AG09309 (cell line): ENCODE measurements at regions not wholly inside any gene's neighbourhood (a gene's known extent, or its start where the extent isn't known, plus 50 kb on each side); places are given as distances from the start of the nearest gene placed in this dataset.

Source experiments
- DNase-seq: peaks from one replicate; pipeline ENCODE4 v3.0.0-alpha.2; 2010; ENCODE audit warnings: low read depth
- H3K4me3 ChIP-seq: 2 replicates; pipeline ENCODE4 v1.5.1; 2011; ENCODE audit warnings: mild to moderate bottlenecking, low read depth, low read length, moderate library complexity; ENCODE audit not compliant: control insufficient read depth
- TF ChIP-seq, protein P1 (sequence below): IDR thresholded peaks from 2 replicates; pipeline ENCODE4 v1.5.1; 2011; ENCODE audit warnings: mild to moderate bottlenecking, low read depth, low read length, inconsistent platforms; ENCODE audit not compliant: insufficient read depth, control insufficient read depth; ENCODE audit errors: missing control alignments

DNA sequence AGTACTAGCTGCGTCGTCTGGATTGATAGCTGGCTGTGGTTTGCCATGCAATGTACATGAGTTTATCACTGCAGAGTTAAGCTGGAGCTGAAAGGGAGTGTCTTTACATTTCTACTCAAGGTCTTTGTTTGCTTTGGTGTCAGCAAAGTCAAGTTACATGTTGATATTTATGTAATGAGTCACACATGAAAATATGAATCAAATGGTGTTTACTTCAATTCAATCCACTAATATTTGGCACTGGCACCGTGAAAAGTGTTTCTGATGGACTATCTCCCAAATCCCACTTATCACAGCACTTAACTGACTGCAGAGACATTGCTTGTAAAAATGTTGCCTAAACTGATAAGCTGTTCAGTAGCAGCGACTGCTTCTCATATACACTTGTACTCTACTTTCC lies 395.9 kb downstream of the TFEC start:
- no peak for DNase-seq
- H3K4me3 ChIP-seq: no peak overlapping the region
- TF ChIP-seq, protein P1, sequence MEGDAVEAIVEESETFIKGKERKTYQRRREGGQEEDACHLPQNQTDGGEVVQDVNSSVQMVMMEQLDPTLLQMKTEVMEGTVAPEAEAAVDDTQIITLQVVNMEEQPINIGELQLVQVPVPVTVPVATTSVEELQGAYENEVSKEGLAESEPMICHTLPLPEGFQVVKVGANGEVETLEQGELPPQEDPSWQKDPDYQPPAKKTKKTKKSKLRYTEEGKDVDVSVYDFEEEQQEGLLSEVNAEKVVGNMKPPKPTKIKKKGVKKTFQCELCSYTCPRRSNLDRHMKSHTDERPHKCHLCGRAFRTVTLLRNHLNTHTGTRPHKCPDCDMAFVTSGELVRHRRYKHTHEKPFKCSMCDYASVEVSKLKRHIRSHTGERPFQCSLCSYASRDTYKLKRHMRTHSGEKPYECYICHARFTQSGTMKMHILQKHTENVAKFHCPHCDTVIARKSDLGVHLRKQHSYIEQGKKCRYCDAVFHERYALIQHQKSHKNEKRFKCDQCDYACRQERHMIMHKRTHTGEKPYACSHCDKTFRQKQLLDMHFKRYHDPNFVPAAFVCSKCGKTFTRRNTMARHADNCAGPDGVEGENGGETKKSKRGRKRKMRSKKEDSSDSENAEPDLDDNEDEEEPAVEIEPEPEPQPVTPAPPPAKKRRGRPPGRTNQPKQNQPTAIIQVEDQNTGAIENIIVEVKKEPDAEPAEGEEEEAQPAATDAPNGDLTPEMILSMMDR: no peak

DNA sequence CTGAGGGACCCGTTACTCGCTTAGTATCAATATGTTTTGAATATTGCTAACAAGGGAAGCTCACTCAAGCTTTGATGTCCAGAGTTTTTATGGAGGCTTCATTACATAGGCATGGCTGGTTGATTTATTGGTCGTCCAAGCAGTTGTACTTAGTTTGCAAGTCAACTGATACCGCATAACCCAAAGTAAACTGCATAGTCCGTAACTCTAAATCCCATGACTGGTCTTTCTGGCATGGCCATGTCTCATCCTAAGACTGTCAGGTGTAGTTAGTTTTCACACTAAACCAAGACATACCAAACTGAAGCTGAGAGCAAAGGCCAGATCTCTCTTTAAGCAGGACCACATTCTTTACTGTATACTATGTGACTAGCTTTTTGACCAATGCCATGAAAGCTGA lies 397.9 kb downstream of the TFEC start:
- TF ChIP-seq, protein P1: no peak
- H3K4me3 ChIP-seq: no peak overlapping the region
- DNase-seq: no peak

DNA sequence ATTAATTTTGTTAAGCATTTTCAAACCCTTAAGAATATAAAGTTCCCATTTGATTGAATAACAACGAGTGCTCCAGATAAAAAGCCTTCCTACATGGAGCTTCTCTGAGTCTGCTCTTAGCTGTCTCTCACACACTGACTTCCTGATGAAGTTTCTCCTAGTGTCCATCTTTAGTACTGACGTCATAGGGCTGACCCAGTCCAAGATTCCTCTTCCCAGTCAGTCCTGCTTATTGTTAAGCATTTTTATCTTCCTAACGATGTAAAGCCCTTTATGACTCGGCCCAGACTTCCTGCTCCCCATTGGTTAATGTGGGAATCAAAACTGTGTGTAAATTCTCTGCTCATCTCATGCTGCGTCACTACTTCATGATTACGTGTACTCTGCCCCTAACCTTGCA lies 398.8 kb downstream of the TFEC start:
- no peak for DNase-seq
- TF ChIP-seq, protein P1: no peak
- H3K4me3 ChIP-seq: no peak overlapping the region

DNA sequence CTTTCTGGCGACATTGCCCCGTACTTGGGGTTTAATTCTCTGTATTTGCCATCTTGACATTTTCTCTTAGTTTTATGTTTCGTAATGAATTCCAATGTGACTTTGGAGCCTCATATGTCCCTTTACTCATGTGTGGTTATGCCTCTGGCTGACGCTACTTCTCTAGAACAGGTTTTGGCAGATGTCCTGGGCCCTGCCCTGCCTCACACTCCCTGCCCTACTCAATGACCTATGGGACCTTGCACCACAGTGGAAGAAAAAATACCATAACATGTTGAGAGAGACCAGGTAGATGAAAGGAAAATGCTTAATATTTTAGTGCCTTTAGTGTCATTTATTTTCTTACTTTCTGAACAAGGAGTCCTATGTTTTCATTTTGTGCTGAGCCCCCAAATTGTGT lies 400.5 kb downstream of the TFEC start:
- H3K4me3 ChIP-seq: no peak overlapping the region
- DNase-seq: no peak
- TF ChIP-seq, protein P1: no peak

DNA sequence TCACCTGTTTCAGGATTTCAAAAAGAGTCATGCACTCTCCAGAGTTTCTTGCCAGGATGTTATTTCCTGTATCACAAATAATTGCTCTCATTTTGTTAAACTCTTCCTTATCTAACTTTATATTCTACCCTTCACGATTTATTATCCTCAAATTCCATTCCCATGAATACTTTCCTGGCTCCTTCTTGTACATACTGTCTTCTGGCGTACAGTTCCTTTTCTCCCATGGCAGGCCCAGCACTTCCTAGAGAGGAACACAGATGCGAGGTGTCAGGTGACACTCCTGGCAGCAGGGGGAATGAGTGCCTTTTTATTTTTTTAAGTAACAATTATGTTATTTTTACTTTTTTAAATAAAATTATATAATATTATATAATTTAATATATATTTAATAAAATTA lies 411.9 kb downstream of the TFEC start:
- TF ChIP-seq, protein P1: no peak
- peak; percentile 56 for DNase-seq
- H3K4me3 ChIP-seq: no peak overlapping the region

DNA sequence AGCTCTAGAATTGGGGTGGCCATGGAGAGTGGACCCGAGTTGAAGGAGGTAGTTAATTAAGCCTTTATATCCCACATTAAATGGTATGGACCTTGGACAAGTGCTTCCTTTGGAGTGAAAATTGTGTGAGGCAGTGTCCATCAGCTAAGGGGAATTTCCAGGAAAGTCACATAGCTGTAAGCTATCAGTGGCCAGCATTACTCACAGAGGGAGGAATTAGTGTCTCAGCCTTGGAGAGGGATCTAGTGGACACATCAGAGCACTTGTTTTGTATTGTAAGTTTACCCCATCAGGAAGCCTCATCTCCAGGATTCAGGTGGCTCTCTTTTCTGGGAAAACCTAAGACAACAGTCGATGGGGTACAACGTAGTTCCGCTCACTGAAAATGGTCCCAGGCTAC lies 416.7 kb downstream of the TFEC start:
- TF ChIP-seq, protein P1: no peak
- no peak for DNase-seq
- no peak overlapping the region for H3K4me3 ChIP-seq

DNA sequence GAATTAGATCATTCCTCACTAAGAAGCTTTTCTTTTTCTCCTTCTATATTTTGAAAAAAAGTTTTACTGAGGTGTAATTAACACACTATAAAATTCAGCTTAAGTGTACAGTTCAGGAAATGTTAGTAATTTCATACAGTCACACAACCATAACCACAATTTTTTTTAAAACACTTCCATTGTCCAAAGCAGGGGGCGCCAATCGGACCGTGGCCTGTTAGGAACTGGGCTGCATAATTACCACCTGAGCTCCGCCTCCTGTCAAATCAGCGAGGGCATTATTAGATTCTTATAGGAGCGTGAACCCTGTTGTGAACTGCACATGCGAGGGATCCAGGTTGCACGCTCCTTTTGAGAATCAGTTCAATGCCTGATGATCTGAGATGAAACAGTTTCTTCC lies 427.1 kb downstream of the TFEC start:
- DNase-seq: no peak
- TF ChIP-seq, protein P1: no peak
- no peak overlapping the region for H3K4me3 ChIP-seq
